Activated gamma-delta T cell treated with anti-CD3 and anti-CD28 coated beads, Interleukin-2, amount 50 U/mL, for 16 hours (primary cell): ENCODE measurements at regions not wholly inside any gene's neighbourhood (a gene's known extent, or its start where the extent isn't known, plus 50 kb on each side); places are given as distances from the start of the nearest gene placed in this dataset.

ENCODE experiments used
- DNase-seq: peaks from one replicate; pipeline ENCODE4 v3.0.0-alpha.2; 2020; ENCODE audit warnings: low read depth

- DNase-seq: no peak
Measured at GRCh38 chr13:22189176-22190048, 518.5 kb downstream of the FGF9 start.

- DNase-seq: no peak
Measured at GRCh38 chr13:22193070-22193469, 522.2 kb downstream of the FGF9 start.

GRCh38 chr13:22194106-22194805 lies 523.4 kb downstream of the FGF9 start:
- DNase-seq: no peak

- DNase-seq: no peak
Measured at GRCh38 chr13:22195726-22196125, 524.9 kb downstream of the FGF9 start.

- no peak for DNase-seq
Measured at GRCh38 chr13:22196777-22197176, 525.9 kb downstream of the FGF9 start.

GRCh38 chr13:22198001-22198400 lies 527.1 kb downstream of the FGF9 start:
- no peak for DNase-seq

GRCh38 chr13:22198641-22199217 lies 527.9 kb downstream of the FGF9 start:
- no peak for DNase-seq

- DNase-seq: no peak
Measured at GRCh38 chr13:22200440-22200839, 529.6 kb downstream of the FGF9 start.

- no peak for DNase-seq
Measured at GRCh38 chr13:22201375-22201925, 530.6 kb downstream of the FGF9 start.

- no peak for DNase-seq
Measured at GRCh38 chr13:22210134-22210930, 539.5 kb downstream of the FGF9 start.

- no peak for DNase-seq
Measured at GRCh38 chr13:22211876-22212275, 541.0 kb downstream of the FGF9 start.

- DNase-seq: no peak
Measured at GRCh38 chr13:22212576-22212975, 541.7 kb downstream of the FGF9 start.

GRCh38 chr13:22214184-22214583 lies 543.3 kb downstream of the FGF9 start:
- DNase-seq: no peak

GRCh38 chr13:22218797-22219196 lies 547.9 kb downstream of the FGF9 start:
- no peak for DNase-seq

GRCh38 chr13:22219709-22220108 lies 548.8 kb downstream of the FGF9 start:
- DNase-seq: no peak

GRCh38 chr13:22220151-22221135 lies 549.6 kb downstream of the FGF9 start:
- DNase-seq: no peak

GRCh38 chr13:22223411-22223810 lies 552.5 kb downstream of the FGF9 start:
- no peak for DNase-seq

- DNase-seq: no peak
Measured at GRCh38 chr13:22226086-22226485, 555.2 kb downstream of the FGF9 start.

- DNase-seq: no peak
Measured at GRCh38 chr13:22227895-22228294, 557.0 kb downstream of the FGF9 start.

GRCh38 chr13:22229916-22230315 lies 559.0 kb downstream of the FGF9 start:
- DNase-seq: no peak

GRCh38 chr13:22232186-22232585 lies 561.3 kb downstream of the FGF9 start:
- no peak for DNase-seq
